GM10248 (cell line): ENCODE measurements at regions not wholly inside any gene's neighbourhood (a gene's known extent, or its start where the extent isn't known, plus 50 kb on each side); places are given as distances from the start of the nearest gene placed in this dataset.
"Not testable (repeated sequence)": the region's sequence is repeated elsewhere in the genome, so short reads cannot be mapped to it uniquely, and the experiment has no call there.

Experiments
- CTCF ChIA-PET: fragments of 300-600 bp; sonication (Branson Sonifier 250); formaldehyde crosslinking; extraction: SDS; loops from one replicate; lab custom pipeline; 2021; ENCODE audit warnings: antibody characterized with exemption; lab: Yijun Ruan, JAX
- POLR2A ChIA-PET: fragments of 350-650 bp; sonication (Branson Sonifier 250); formaldehyde crosslinking; extraction: SDS; loops from one replicate; lab custom pipeline; 2020; ENCODE audit warnings: antibody characterized with exemption; lab: Yijun Ruan, JAX
- DNase-seq: peaks from one replicate; pipeline ENCODE4 v3.0.0; 2012; ENCODE audit errors: extremely low spot score
- CTCF ChIP-seq: IDR thresholded peaks from 2 replicates; pipeline ENCODE4 v1.5.1; 2012; ENCODE audit warnings: mild to moderate bottlenecking, low read depth; ENCODE audit errors: extremely low read depth, missing control alignments, control extremely low read depth

DNA sequence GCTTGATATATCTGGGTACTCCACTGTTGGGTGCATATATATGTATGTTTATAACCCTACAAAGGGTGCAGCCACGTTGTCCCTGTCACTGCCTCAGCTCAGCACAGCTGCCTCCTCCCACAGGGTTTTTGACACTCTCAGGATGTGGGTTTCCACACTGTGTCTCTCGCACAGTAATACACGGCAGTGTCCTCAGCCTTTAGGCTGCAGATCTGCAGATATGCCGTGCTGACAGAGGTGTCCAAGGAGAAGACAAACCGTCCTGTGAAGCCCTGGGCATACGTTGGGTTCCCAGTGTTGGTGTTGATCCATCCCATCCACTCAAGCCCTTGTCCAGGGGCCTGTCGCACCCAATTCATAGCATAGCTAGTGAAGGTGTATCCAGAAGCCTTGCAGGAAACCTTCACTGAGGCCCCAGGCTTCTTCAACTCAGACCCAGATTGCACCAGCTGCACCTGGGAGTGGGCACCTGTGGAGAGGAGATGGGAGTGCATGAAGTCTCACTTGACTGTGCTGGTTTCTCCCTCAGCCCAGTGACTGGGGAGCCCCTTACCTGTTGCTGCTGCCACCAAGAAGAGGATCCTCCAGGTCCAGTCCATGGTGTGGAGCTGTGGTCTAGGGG is 498.7 kb downstream of the TMEM121 start:
- CTCF ChIA-PET: no interaction called here
- no peak for TF ChIP-seq CTCF
- DNase-seq: no peak
- POLR2A ChIA-PET: no interaction called here

DNA sequence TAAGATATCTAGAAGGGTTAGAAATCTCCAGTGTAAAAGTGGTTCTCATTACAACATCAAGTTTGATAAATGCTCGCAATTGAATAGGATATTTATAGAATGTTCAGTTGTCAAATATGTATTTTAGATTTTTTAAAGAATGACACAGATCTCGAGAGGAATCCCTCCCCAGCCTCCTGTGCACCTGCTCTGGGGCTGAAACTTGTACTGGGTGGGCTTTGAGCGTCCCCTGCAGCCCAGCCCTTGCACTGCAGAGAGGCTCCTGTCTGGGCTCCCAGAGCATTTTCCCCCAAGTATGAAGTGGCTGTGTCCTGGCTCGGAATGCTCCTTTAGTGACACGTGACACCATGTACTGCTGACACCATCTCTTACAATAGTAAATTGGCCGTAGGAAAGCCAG is 499.6 kb downstream of the TMEM121 start:
- no peak for TF ChIP-seq CTCF
- DNase-seq: no peak
- CTCF ChIA-PET: no interaction called here
- POLR2A ChIA-PET: no interaction called here

DNA sequence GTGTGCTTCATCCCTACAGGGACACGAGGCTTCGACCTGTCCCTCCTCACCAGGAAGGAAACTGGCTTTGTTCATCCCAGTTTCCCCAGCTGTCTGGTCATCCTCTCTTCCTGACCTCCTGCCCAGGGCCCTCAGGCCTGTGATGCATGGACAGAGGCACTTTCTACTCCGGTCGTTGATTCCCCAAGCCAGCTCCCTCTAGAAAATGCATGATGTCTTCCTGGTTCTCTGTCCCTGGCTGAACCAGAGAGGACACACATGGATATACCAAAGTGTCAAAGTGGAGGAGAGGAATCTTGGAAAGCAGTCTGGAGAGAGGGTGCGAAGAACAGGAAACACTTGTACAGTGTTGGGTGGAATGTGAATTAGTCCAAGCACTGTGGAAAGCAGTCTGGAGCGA is 501.4 kb downstream of the TMEM121 start:
- DNase-seq, POLR2A ChIA-PET, CTCF ChIA-PET: not testable (repeated sequence)

DNA sequence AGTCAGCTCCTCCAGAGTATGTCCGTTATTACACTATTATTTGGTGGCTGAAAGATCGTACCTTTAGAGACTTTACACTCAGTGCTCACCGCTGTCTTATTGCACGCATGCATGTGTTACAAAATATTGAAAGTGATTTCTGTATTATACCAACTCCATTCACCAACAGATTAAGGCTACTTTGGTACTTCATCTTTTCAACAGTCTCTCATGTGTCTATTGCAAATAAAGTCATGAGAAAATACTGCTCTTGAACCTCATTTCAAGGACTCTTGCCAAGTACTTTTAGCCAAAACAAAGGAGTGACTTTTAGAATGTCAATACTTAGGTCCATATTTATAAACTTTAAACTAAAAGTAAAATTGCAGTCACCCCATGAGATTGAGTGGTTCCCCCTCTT is 503.6 kb downstream of the TMEM121 start:
- no peak for TF ChIP-seq CTCF
- ChIA-PET CTCF (interaction anchor here (1.3 to 1.5 kb wide), 3 partner anchors 17 to 30 kb away, joined by 3 to 4 read pairs (median 3); no protein-coding TSS in a partner anchor), POLR2A (no interaction called here)
- no peak for DNase-seq

- DNase-seq: no peak
- ChIA-PET CTCF (interaction anchor here (4.0 kb wide), 1 partner anchor 36 kb away, joined by 14 read pairs; no protein-coding TSS in a partner anchor), POLR2A (no interaction called here)
- TF ChIP-seq CTCF: no peak
Observed at GRCh38 chr14:106037380-106037779, 511.0 kb downstream of the TMEM121 start.

- ChIA-PET POLR2A (no interaction called here), CTCF (interaction anchor here (4.0 kb wide), 1 partner anchor 37 kb away, joined by 14 read pairs; no protein-coding TSS in a partner anchor)
- DNase-seq: no peak
- no peak for TF ChIP-seq CTCF
Observed at GRCh38 chr14:106038263-106038662, 511.9 kb downstream of the TMEM121 start.

- POLR2A ChIA-PET: no interaction called here
- TF ChIP-seq CTCF: peak; percentile 42
- peak; percentile 22 for DNase-seq
- CTCF ChIA-PET: interaction anchor here (1.0 to 4.0 kb wide), 2 partner anchors 23 to 38 kb away, joined by 3 to 14 read pairs; no protein-coding TSS in a partner anchor
Observed at GRCh38 chr14:106039400-106039799, 513.0 kb downstream of the TMEM121 start.
